Upper lobe of right lung (tissue), 1 donor: ENCODE measurements at regions not wholly inside any gene's neighbourhood (a gene's known extent, or its start where the extent isn't known, plus 50 kb on each side); places are given as distances from the start of the nearest gene placed in this dataset.

Experiments used
- ATAC-seq: fragments of 200-7000 bp; cut with Tn5 transposase; one replicate; pipeline ENCODE4 v1.9.1; 2020; ENCODE audit warnings: mild to moderate bottlenecking, moderate library complexity
- DNase-seq: peaks from one replicate; pipeline ENCODE4 v3.0.0-alpha.2; 2020
- H3K27ac ChIP-seq: fragments of 200-600 bp; one replicate; pipeline ENCODE4 v1.8.0; 2022
- H3K27me3 ChIP-seq: fragments of 200-600 bp; one replicate; pipeline ENCODE4 v1.8.0; 2022; ENCODE audit warnings: mild to moderate bottlenecking
- H3K36me3 ChIP-seq: fragments of 200-600 bp; one replicate; pipeline ENCODE4 v1.8.0; 2022
- H3K4me1 ChIP-seq: fragments of 200-600 bp; one replicate; pipeline ENCODE4 v1.8.0; 2022
- H3K4me3 ChIP-seq: fragments of 200-600 bp; one replicate; pipeline ENCODE4 v1.8.0; 2022; ENCODE audit warnings: mild to moderate bottlenecking
- H3K9me3 ChIP-seq: fragments of 200-600 bp; one replicate; pipeline ENCODE4 v1.8.0; 2022
- intact Hi-C: fragments of 100-400 bp; cut with DNase I; formaldehyde crosslinking; loops from one replicate; pipeline ENCODE4 v1.11.0; 2022
- TF ChIP-seq, protein P1 (sequence below): fragments of 200-600 bp; IDR thresholded peaks from one replicate; pipeline ENCODE4 v1.8.0; 2022; ENCODE audit warnings: antibody characterized with exemption
- donor health status: DM: no; HTN: yes; CAD: no; lungs with severe emphysema.

DNA sequence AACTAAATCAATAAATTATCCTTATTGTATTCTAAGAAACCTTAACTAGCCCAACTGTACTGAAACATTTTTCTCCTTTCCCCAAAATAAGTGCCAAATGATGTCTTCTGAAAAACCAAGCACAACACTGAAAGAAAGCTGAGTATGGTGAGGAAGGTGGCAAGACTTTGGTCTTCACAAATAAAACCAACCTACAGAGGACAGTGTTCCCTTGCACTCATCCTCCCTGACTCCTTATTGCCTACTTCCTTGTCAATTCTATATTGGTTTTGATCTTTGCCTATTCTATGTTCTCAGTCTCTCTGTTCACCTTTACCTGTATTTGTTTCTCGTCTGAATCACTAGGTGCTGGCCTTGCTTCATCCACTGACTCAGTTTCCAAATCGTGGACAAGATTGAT is 490.1 kb upstream of the ZNF385D start:
- TF ChIP-seq, protein P1, sequence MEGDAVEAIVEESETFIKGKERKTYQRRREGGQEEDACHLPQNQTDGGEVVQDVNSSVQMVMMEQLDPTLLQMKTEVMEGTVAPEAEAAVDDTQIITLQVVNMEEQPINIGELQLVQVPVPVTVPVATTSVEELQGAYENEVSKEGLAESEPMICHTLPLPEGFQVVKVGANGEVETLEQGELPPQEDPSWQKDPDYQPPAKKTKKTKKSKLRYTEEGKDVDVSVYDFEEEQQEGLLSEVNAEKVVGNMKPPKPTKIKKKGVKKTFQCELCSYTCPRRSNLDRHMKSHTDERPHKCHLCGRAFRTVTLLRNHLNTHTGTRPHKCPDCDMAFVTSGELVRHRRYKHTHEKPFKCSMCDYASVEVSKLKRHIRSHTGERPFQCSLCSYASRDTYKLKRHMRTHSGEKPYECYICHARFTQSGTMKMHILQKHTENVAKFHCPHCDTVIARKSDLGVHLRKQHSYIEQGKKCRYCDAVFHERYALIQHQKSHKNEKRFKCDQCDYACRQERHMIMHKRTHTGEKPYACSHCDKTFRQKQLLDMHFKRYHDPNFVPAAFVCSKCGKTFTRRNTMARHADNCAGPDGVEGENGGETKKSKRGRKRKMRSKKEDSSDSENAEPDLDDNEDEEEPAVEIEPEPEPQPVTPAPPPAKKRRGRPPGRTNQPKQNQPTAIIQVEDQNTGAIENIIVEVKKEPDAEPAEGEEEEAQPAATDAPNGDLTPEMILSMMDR: no peak
- no peaks in the 10 kb centered on the region for H3K9me3 ChIP-seq
- H3K4me3 ChIP-seq: no peak overlapping the region
- no peak overlapping the region for H3K27ac ChIP-seq
- H3K4me1 ChIP-seq: no peaks in the 10 kb centered on the region
- H3K27me3 ChIP-seq: no peaks in the 10 kb centered on the region
- no peaks in the 10 kb centered on the region for H3K36me3 ChIP-seq
- no peak for ATAC-seq
- intact Hi-C loops: no loop called here
- DNase-seq: no peak

DNA sequence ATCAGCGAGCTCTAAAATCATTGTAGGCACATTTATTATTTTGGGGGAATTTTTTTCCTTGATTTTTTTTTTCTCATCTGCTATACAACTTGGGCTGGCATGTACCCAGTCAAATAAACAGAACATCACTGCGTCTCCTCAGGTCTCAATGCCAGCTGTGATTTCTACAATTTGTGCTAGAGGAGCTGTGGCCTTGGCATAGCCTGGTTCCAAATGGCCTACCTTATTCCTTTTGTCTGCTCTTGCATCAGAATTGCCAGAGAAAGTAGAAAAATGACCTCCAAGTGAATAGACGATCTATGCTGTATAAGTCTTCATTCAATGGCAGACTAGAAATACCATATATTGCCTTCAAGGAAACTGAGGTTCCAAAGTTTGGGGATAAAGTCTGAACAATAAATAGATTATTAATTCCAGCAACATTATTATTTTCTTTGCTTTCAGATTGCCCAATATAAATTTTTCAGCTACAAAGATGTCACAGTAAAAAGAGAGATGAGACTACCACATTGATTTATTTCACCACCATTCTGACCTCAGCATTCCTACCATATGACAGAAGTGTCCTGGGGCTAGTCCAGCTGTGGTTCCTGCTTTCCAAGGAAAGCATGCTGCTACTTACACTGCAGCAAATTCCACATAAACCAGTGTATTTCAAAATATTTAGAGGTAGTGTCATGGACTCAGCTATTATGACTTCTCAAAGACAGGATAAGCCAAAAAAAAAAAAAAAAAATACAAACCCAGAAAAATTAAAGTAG is 493.9 kb upstream of the ZNF385D start:
- Histone ChIP-seq H3K27me3 (no peaks in the 10 kb centered on the region), H3K9me3 (no peaks in the 10 kb centered on the region), H3K4me3 (no peak overlapping the region), H3K27ac (no peak overlapping the region), H3K4me1 (no peaks in the 10 kb centered on the region), H3K36me3 (no peaks in the 10 kb centered on the region)
- TF ChIP-seq, protein P1: no peak
- ATAC-seq (peak; percentile 44), DNase-seq (no peak)
- intact Hi-C loops: no loop called here

DNA sequence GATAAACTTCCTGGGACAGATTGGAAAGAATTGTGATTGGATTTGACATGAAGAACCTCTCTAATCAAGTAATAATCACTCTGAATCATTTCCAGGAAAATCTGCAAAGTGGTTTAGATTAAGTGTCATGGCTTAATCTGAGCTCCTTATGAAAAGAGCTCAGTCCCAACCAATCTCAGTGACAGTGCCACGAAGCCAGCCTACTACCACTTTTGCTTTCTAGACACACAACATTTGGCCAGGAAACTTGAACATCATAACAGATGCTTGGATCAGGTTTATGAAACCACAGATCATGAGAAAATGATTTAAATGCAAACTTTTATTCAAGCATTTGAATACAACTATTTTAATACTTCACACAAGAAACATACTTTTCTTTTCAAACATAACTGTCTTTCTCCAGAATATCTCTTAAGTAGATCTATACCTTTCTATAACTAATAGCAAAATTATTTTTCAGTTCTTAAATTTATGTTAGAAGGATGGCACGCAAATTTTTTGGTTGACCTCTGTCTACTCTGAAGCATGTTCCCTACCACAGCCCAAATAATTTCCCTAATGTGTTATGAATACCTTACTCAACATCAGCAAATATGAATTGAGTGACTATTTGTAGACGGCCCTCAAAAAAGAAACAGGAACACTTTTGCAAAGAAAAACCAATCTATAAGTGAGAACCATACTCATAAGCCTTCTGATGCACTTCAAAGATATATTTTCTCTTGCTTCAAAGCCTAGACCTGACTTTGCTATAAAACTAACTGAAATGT is 495.0 kb upstream of the ZNF385D start:
- TF ChIP-seq, protein P1: no peak
- intact Hi-C loops: no loop called here
- H3K4me3 ChIP-seq: no peak overlapping the region
- DNase-seq (no peak), ATAC-seq (no peak)
- H3K9me3 ChIP-seq: no peaks in the 10 kb centered on the region
- H3K27me3 ChIP-seq: no peaks in the 10 kb centered on the region
- H3K36me3 ChIP-seq: no peaks in the 10 kb centered on the region
- no peak overlapping the region for H3K27ac ChIP-seq
- no peaks in the 10 kb centered on the region for H3K4me1 ChIP-seq

DNA sequence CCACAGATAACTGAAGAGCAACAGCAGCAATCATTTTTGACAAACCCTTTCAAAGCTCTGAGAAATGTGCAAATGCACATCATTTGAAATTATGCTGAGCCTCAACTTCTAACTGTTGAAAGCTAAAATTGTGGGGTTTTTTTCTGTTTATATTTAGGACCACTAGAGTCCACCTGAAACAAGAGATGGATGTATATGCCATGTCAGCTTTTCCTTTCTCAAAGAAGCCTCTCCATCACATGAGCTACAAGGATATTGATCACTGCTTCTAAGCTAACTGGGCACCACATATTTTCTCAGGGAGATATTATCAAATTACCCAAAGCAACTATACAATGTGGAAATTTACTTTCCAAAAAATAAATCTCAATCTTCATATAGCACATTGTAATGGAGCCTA is 498.6 kb upstream of the ZNF385D start:
- no peak overlapping the region for H3K27ac ChIP-seq
- ATAC-seq (no peak), DNase-seq (no peak)
- H3K4me3 ChIP-seq: no peak overlapping the region
- TF ChIP-seq, protein P1: no peak
- intact Hi-C loops: no loop called here
- H3K9me3 ChIP-seq: no peaks in the 10 kb centered on the region
- no peaks in the 10 kb centered on the region for H3K36me3 ChIP-seq
- no peaks in the 10 kb centered on the region for H3K4me1 ChIP-seq
- H3K27me3 ChIP-seq: no peaks in the 10 kb centered on the region

DNA sequence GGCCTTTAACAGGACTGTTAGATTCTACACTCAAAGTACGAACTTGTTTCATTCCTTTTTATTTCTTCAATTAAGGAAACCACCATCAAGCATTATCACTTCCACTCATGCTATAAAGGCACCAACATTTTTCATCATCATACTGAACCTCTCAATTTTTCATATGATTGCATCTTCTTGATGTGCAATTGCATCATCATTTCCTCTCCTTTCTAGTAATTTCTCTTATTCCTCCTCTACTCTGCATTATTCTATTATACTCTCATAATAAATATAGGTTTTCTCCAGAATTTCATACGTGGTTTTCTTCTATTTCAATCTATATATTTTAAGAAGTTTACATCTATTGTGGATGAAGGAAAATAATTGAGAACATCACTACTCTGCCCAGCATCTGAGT is 506.2 kb upstream of the ZNF385D start:
- no peak for ATAC-seq
- H3K9me3 ChIP-seq: no peaks in the 10 kb centered on the region

More for the DNA sequence above, 506.2 kb upstream of the ZNF385D start:
- DNase-seq: no peak
- H3K36me3 ChIP-seq: no peaks in the 10 kb centered on the region
- intact Hi-C loops: no loop called here
- H3K4me1 ChIP-seq: no peaks in the 10 kb centered on the region
- H3K4me3 ChIP-seq: no peak overlapping the region
- no peak overlapping the region for H3K27ac ChIP-seq
- TF ChIP-seq, protein P1: no peak
- no peaks in the 10 kb centered on the region for H3K27me3 ChIP-seq
